ENCODE measurements at regions not wholly inside any gene's neighbourhood (a gene's known extent, or its start where the extent isn't known, plus 50 kb on each side); places are given as distances from the start of the nearest gene placed in this dataset.

DNA sequence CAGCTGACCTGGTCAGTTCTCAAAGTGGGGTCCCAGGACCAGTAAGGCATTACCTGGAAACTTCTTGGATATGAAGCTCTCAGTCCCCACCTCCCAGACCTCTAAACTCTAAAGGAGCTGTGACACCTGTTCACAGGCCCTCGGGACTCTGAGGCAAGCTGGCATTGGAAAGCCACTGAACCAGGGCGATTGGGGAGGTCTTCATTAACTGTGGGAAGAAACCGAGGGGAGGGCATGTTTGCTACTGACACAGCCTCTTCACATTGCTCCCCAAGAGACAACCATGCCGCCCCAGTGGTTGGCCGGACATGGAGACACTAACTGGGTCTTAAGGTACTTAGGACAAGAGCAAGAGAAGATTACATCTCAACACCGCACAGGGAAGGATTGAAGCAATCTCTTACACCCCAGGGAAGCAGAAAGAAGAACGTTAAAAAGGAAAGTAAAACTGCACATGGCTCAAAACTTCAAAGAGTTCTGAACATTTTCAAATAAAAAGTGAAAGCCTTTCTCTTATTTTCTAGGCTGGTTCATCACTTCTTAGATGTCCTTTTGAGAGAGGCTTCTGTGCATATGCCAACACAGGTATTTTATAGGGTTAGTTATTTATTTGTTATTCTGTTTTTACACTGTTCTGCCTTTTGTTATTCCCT is 210.0 kb upstream of the CST7 start:
- DNase-seq: no peak

- DNase-seq: no peak
Measured at GRCh38 chr20:24739746-24740145, 209.3 kb upstream of the CST7 start.

DNA sequence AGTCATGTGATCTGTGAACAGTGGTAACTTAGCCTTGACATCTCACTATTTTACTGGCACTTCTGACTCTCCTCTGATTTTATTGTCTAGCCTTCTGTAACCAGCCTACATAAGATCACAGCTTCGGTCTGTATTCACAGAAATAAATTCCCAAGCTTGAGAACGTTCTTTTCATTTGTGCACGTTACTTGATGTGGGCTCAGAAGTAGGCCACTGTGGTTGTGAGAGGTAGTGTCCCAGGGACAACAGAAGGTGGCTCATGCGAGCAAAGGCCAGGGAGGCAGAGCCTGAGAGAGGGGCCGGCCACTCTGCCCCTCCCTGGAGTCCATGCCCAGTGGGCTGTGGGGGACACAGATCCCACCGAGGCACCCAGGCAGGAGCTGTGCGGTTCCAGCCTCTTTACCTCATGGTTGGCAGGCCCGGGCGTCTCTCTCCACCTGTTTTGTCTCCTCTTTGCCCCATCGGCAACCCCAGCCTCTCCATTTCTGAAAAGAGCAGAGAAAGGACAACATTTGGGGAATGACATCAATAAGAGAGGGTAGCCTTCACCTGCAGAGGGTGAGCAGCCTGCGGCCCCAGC is 207.5 kb upstream of the CST7 start:
- DNase-seq: no peak

- DNase-seq: no peak
Measured at GRCh38 chr20:24742436-24742835, 206.6 kb upstream of the CST7 start.

DNA sequence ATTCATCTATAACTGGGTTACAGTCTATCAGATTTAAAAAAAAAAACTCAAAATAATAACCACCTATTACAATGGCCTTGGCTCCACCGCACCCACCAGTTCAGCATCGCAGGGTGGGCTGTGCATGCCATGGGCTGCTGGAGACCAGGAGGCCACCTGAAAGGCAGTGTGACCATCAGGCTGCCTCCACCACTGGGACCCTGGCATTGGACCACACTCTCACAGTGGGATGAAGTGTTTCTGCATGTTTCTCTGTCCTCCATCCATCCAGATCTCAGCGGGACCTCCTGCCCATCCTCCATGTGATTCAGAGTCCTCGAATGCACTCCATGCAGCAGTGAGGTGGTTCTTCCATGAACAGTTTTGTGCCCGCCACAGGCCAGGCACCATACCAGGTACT is 206.1 kb upstream of the CST7 start:
- no peak for DNase-seq

- no peak for DNase-seq
Measured at GRCh38 chr20:24743641-24744040, 205.4 kb upstream of the CST7 start.

DNA sequence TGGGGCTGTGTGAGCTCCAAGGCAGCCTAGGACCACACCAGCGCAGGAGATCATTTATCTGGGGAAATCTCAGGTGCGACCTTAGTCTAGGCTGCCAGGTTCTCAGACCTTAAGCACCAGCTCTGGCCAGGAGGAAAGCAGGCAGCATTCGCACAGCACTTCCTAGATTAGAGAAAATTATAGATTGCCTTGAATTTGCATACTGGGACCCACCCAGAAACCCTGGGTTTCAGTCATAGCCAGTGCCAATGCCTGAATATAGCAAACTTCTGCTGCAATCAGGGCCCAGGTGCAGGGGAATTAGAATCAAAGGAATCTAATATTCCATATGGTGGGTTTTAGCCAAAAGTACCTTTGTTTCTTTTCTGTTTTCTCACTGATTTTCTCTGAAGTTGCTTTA is 204.3 kb upstream of the CST7 start:
- DNase-seq: no peak

- DNase-seq: no peak
Measured at GRCh38 chr20:24745206-24745605, 203.9 kb upstream of the CST7 start.

DNA sequence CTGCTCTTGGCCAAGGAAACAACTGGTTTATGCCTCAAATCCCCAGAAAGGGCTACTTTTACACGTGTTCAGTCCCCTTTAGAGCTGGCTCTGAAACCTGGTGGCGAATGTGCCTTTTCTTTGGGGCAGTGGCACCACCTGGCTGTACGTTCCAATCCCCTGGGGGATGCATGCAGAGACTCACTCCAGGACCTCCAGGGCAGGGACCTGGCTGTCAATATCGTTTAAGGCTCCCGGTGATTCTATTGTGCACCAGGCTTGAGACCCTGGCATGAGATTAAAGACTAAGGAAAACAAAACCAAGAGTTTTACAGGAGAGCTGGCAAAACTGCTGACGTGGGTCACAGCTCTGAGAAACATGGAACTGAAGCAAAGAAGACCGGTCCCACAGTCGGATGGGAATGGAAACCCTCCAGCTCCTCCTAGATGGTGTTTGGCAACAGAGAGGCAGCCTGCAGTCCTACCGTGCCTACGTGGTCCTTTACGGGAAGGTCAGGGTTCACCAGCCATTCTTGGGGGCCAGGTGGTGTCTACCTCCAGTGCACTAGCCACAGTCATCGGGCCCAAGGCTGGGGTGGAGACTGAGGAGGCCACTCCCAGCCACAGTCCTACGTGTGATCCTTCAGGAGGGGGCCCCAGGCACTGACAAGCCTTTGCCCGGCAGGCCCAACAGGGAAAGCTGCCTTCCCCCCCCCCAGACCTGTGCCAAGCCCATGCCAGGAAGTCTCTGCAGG is 203.3 kb upstream of the CST7 start:
- no peak for DNase-seq

GRCh38 chr20:24746351-24746685 is 202.8 kb upstream of the CST7 start:
- DNase-seq: peak; percentile 4

- no peak for DNase-seq
Measured at GRCh38 chr20:24747010-24747712, 201.9 kb upstream of the CST7 start.

- DNase-seq: no peak
Measured at GRCh38 chr20:24747881-24748595, 201.0 kb upstream of the CST7 start.

DNA sequence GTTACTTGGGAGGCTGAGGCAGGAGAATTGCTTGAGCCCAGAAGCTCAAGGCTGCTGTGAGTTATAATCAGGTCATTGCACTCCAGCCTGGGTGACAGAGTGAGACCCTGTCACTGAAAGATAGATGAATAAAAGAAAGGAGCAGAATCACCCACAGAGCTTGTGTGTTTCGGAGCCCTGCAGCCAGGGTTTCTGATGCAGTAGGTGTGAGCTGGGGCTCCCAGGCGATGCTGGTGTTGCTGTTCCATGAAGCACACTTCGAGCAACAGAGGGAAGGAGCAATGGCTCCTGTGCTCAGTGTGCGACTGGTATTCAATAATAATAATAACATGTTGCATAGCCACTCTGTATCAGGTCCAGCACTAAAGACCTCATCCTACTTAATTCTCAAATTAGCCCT is 197.5 kb upstream of the CST7 start:
- no peak for DNase-seq

GRCh38 chr20:24752612-24753011 is 196.5 kb upstream of the CST7 start:
- no peak for DNase-seq

DNA sequence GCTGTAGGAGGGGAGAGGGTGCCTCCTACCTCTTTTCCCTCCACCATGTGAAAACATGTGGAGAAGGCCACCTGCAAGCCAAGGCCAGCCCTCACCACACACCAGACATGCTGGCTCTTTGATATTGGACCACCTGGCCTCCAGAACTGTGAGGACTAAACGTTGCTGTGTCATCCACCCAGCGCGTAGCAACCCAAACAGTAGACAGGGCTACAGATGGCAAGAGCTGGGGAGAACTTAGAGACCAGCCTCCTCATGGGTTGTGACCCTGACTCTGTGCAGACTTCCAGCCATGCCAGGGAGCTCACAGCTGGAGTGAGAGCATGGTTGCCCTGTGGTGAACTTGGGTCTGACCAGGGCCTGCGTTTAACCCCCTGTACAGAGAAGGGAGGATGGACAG is 195.9 kb upstream of the CST7 start:
- DNase-seq: no peak

DNA sequence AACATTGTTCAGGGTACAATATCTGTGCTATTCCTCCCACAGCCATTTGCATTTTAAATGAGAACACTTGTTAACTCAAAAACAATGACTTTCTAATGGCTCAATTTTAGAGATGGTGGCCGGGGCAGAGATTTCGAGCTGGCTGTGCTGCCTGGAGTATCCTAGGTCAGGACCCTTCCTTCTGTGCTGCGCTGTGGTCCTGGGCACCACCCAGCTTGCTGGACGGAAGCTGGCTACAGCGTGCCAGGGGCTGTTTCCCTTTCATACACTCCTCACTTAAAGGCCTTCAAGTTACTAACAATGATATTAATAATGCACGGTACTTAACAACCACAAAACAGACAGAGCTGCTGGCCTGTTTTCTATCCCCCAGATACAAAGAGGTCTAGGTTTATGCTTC is 194.4 kb upstream of the CST7 start:
- no peak for DNase-seq

- DNase-seq: no peak
Measured at GRCh38 chr20:24755411-24755922, 193.6 kb upstream of the CST7 start.

GRCh38 chr20:24756292-24757025 is 192.6 kb upstream of the CST7 start:
- DNase-seq: no peak

- no peak for DNase-seq
Measured at GRCh38 chr20:24761220-24762065, 187.6 kb upstream of the CST7 start.

DNA sequence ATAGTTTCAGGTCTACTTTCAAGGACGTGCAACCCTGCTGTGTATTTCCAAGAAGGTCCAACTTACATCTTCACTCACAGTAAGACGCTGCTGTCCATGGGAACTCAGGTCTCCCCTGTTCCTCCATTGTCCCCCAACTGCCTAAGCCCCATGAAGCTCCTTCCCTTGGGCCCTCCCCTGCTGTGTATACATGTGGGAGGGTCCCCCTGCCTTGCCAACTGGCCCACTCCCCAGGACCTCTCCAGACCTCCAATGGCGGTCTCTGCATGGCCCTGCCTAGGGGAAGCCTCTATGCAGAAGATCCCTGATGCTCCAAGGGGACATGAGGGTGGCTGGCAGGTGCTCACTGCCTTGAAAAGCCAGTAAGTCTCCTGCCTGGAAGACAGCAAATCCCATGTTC is 186.7 kb upstream of the CST7 start:
- no peak for DNase-seq

- no peak for DNase-seq
Measured at GRCh38 chr20:24762791-24763350, 186.2 kb upstream of the CST7 start.

Data from hematopoietic multipotent progenitor cell treated with erythropoietin and hydrocortisone succinate and interleukin-3 and kit ligand, for 8 days (in vitro differentiated cells).